HG02759 (cell line): ENCODE measurements at regions not wholly inside any gene's neighbourhood (a gene's known extent, or its start where the extent isn't known, plus 50 kb on each side); places are given as distances from the start of the nearest gene placed in this dataset.

Source experiments
- ATAC-seq: cut with Tn5 transposase; IDR thresholded peaks from one replicate; pipeline ENCODE4 v1.9.1; 2021; ENCODE audit warnings: mild to moderate bottlenecking, moderate library complexity; ENCODE audit not compliant: unreplicated experiment

DNA sequence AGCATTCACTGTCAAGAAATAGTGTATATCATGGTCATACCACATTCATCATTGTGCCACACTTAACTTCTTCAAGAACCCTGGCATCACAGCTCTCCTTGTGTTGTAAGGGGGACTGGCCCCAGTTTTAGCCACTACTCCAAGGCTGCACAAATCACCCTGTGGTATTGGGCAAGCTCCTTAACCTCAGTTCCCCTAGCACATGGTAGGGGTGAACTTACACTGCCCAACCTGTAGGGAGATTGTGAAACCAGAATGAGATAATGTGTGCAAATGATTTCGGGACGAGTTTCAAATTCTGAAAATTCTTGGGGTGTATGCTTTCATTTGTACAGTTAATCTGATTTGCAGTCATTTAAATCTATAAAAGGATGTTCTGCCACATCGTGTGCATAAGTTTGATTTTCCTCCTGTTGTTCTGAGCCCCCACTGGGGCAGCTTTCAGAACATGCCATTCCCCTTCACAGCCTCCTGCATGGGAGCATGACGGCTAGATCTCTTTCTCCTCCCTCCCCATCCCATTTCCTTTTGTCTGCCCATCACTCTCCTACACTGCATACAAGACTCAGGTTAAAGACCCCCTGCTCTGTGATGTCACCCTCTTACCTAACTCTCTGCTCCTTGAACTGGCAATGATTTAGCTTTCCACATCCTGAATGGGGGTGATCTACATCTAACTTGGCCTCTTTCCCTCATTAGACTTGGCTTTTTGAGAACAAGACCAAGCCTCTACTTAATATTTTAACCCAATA, 290.3 kb downstream of the CHRM3 start:
- no peak for ATAC-seq

DNA sequence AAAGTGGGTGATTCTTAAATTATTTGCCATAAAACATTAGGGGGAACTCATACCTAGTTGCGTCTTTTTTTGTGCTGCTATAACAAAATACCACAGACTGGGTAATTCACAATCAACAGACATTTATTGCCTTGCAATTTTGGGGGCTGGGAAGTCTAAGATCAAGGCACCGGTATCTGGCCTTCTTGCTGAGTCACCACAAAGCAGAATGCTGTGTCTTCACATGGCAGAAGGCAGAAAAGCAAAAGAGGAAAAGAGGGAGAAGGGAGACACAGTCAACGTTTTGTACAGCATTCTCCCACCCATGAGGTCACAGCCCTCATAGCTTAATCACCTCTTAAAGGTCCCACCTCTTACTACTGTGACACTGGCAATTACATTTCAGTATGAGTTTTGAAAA, 291.0 kb downstream of the CHRM3 start:
- no peak for ATAC-seq

DNA sequence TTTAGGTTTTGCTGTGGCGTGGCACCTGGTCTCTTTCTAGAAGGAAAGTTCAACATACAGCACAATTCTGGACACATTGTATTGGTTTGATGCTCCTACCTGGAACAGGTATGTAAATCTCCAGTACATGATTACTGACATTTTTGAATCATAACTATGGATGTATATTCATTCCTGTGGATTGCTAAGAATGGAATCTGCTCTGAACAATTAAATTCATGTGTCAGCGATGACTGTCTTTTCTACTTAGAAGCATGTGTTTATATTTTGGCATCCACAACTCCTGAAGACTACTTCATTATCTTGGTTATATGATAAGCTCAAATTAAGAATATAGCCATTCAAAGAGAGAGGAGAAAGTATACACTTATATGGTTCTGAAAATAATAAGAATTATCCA, 291.8 kb downstream of the CHRM3 start:
- no peak for ATAC-seq

DNA sequence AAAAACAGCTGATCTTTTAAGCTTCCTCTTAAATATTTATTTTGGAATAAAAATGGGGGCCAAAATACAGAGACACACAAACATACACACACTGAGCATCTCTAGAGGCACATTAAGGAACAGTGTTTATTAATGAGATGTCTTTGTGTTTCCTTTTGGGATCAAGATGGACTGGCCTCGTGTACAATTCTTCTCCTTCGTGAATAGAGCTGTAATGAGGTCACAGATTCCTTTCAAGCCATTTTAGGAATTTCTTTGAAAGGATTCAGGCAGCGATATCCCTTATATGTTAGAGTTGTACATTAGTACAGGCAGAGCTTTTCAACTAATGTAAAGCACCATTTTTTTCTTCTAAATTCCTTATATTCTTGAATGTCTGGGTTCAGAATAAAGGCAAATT, 295.7 kb downstream of the CHRM3 start:
- no peak for ATAC-seq

GRCh38 chr1:239682960-239683359, 296.6 kb downstream of the CHRM3 start:
- no peak for ATAC-seq

- no peak for ATAC-seq
Measured at GRCh38 chr1:239686386-239686785, 300.0 kb downstream of the CHRM3 start.

- no peak for ATAC-seq
Measured at GRCh38 chr1:239696317-239696716, 309.9 kb downstream of the CHRM3 start.

- no peak for ATAC-seq
Measured at GRCh38 chr1:239700667-239701066, 314.3 kb downstream of the CHRM3 start.

GRCh38 chr1:239703075-239703474, 316.7 kb downstream of the CHRM3 start:
- ATAC-seq = no peak

DNA sequence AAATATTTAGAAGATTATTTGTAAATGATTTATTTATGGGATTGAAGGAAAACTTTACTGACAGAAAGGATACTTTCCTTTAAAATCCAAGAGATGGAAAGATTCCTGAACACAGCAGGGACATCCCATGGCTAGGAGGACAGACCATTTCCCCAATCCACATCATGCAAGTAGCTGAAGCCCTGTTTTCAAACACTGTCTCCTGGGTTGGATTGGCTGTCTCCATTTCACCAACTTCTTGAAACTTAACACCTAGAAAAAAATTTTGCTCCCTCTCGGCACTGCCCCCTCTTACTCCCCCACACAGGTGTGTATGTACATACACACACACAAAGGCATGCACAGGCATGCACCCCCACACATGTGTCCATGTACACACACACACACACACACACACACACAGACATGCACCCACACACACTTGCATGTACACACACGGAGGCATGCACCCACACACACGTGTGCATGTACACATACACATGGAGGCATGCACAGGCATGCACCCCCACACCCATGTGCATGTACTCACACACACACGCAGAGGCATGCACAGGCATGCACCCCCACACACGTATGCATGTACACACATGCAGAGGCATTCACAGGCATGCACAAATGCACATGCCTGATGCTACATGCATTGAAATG, 320.0 kb downstream of the CHRM3 start:
- ATAC-seq = no peak

DNA sequence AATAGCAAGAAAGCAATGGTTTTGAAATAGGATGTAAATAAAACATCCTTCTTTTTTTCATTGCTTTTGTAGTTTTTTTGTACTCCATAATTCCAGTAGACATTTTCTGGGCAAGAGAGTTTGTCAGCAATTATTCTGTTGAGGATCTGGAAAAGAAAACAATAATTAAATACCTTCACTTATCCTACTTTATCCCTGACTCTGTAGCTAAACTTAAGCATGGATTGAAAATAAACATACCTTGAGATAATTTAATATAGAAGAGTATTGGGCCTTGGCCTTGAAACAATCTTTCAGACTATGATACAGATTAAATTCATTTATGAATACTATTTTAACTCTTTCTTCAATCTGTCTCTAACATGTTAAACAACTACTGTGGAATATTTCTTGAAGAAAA, 321.2 kb downstream of the CHRM3 start:
- no peak for ATAC-seq

GRCh38 chr1:239708622-239709021, 322.3 kb downstream of the CHRM3 start:
- ATAC-seq = no peak

DNA sequence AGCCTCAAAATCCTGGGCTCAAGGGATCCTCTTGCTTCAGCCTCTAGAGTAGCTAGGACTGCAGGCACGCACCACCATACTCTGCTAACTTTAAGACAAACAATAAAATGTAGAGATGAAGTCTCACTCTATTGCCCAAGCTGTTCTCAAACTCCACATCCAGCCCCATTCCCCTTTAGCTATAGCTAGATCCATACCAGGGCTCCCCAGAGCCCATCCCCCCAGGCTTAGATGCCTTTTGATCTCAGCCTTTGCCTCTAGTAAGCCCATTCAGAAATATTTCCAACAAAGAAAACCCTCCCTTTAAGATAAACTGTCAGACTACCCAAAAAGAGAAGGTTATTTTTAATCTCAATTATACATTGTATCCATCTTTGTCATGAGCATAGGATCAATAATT, 325.4 kb downstream of the CHRM3 start:
- no peak for ATAC-seq

DNA sequence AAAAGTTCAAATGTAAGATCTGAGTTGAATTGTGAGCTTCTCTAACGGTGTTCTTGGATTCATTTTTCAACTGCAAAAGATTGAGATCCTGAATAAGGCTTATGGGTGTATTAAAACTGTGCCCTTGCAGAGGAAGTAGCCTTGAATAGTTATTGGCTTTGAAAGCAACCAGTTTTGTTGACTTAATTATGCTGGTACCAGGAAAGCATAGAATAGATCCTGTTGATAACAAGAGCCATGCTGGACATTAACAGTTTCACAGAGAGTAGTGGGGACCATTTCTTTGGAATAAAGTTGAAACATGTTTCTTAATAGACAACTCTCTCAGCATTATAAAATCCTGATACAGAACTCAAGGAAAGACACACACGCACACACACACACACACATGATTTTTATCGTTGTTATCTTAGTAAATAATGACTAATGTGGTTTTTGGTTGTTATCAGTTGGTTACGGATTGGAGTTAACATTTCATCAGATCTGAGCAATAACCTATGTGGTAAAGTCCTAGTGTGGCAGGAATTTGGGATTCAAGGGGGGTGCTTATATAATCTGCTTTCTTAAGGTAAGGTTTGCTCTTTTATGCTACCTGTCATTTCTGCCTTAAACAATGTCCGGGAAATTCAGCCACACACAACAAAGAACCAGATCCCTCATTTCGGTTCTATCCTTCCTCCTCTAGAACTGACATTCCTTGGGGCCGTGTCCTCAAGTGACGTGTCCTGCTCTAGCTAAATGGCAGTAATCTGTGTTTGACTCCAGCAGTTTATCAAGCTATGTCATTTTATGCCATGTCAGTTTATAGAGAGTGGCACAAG, 330.9 kb downstream of the CHRM3 start:
- no peak for ATAC-seq

- no peak for ATAC-seq
Measured at GRCh38 chr1:239717918-239718184, 331.5 kb downstream of the CHRM3 start.

GRCh38 chr1:239718571-239718970, 332.2 kb downstream of the CHRM3 start:
- no peak for ATAC-seq

GRCh38 chr1:239718997-239719628, 332.7 kb downstream of the CHRM3 start:
- ATAC-seq = no peak

GRCh38 chr1:239719642-239720258, 333.4 kb downstream of the CHRM3 start:
- no peak for ATAC-seq

GRCh38 chr1:239722035-239722434, 335.7 kb downstream of the CHRM3 start:
- no peak for ATAC-seq

DNA sequence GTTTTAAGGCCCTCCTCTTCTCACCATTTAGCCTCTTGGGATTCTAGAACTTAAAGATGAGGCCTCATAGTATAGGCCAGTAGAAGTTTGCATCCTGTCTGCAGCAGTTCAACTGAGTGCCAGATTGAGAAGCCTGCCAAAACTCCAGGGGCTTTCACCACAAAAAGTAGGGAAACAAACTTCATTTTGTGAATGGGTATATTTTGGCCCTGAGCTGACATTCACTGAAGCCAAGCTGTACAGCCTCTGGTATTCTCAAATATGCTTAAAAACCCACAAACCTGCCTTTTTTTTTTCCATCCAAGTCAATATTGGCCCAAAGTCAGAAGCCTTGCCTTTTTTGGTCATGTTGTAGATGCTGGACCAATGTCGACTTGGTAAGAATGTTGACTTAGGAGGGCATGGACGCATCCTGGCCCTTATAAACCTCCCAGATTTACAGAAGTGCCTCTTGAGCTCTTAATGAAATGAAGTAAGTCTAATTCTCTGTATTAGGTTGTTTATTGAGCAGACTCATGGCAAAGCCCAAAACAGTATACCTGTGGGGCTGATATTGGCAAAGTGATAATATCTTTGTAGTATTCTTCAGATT, 337.5 kb downstream of the CHRM3 start:
- no peak for ATAC-seq

- no peak for ATAC-seq
Measured at GRCh38 chr1:239725371-239725770, 339.0 kb downstream of the CHRM3 start.
